HUES6 (cell line): ENCODE measurements at regions not wholly inside any gene's neighbourhood (a gene's known extent, or its start where the extent isn't known, plus 50 kb on each side); places are given as distances from the start of the nearest gene placed in this dataset.

ENCODE experiments used
- H3K27ac ChIP-seq: 2 replicates; pipeline ENCODE4 v1.7.0; 2013; ENCODE audit warnings: low read depth, mild to moderate bottlenecking, low read length, inconsistent platforms
- H3K27me3 ChIP-seq: 2 replicates; pipeline ENCODE4 v1.6.1; 2013; ENCODE audit warnings: low read length; ENCODE audit not compliant: control insufficient read depth, insufficient read depth
- H3K36me3 ChIP-seq: 2 replicates; pipeline ENCODE4 v1.6.1; 2013; ENCODE audit warnings: low read length; ENCODE audit not compliant: control insufficient read depth, insufficient read depth
- H3K4me1 ChIP-seq: 2 replicates; pipeline ENCODE4 v1.6.1; 2013; ENCODE audit warnings: low read length; ENCODE audit not compliant: control insufficient read depth, insufficient read depth
- H3K4me3 ChIP-seq: 2 replicates; pipeline ENCODE4 v1.5.1; 2013; ENCODE audit warnings: low read depth, low read length
- H3K9ac ChIP-seq: one replicate; pipeline ENCODE4 v1.6.1; 2013; ENCODE audit warnings: mild to moderate bottlenecking, low read length
- H3K9me3 ChIP-seq: 2 replicates; pipeline ENCODE4 v1.6.1; 2013; ENCODE audit warnings: low read depth, low read length; ENCODE audit not compliant: control insufficient read depth, insufficient read depth

GRCh38 chr16:85440744-85441143 is 172.4 kb upstream of the GSE1 start:
- no peak overlapping the region for H3K27ac ChIP-seq
- H3K27me3 ChIP-seq = peaks cover 9% of the 10 kb centered on the region; the same call in 1 of the 2 replicates
- H3K36me3 ChIP-seq = no peaks in the 10 kb centered on the region
- no peak overlapping the region for H3K9ac ChIP-seq
- peaks cover 59% of the 10 kb centered on the region for H3K4me1 ChIP-seq
- no peak overlapping the region for H3K4me3 ChIP-seq
- no peaks in the 10 kb centered on the region for H3K9me3 ChIP-seq

- H3K4me1 ChIP-seq = peaks cover 53% of the 10 kb centered on the region
- no peak overlapping the region for H3K4me3 ChIP-seq
- H3K36me3 ChIP-seq = no peaks in the 10 kb centered on the region
- H3K27me3 ChIP-seq = peaks cover 9% of the 10 kb centered on the region; the same call in 1 of the 2 replicates
- H3K9me3 ChIP-seq = no peaks in the 10 kb centered on the region
- H3K27ac ChIP-seq = no peak overlapping the region
- H3K9ac ChIP-seq = no peak overlapping the region
Observed at GRCh38 chr16:85441189-85441889, 171.8 kb upstream of the GSE1 start.

- Histone ChIP-seq H3K4me3 (no peak overlapping the region), H3K27me3 (peaks cover 9% of the 10 kb centered on the region; the same call in 1 of the 2 replicates), H3K36me3 (no peaks in the 10 kb centered on the region), H3K27ac (no peak overlapping the region), H3K9me3 (no peaks in the 10 kb centered on the region), H3K9ac (no peak overlapping the region), H3K4me1 (peaks cover 46% of the 10 kb centered on the region)
Observed at GRCh38 chr16:85441890-85442670, 171.0 kb upstream of the GSE1 start.

GRCh38 chr16:85443116-85443515 is 170.0 kb upstream of the GSE1 start:
- Histone ChIP-seq H3K27me3 (peaks cover 5% of the 10 kb centered on the region; the same call in 1 of the 2 replicates), H3K4me3 (no peak overlapping the region), H3K9ac (no peak overlapping the region), H3K9me3 (no peaks in the 10 kb centered on the region), H3K36me3 (no peaks in the 10 kb centered on the region), H3K4me1 (peaks cover 35% of the 10 kb centered on the region), H3K27ac (no peak overlapping the region)

GRCh38 chr16:85443531-85443930 is 169.6 kb upstream of the GSE1 start:
- Histone ChIP-seq H3K9me3 (no peaks in the 10 kb centered on the region), H3K36me3 (no peaks in the 10 kb centered on the region), H3K27me3 (peaks cover under 1% of the 10 kb centered on the region; the same call in 1 of the 2 replicates), H3K9ac (no peak overlapping the region), H3K27ac (no peak overlapping the region), H3K4me3 (no peak overlapping the region), H3K4me1 (peaks cover 31% of the 10 kb centered on the region)

- H3K27ac ChIP-seq = no peak overlapping the region
- no peak overlapping the region for H3K9ac ChIP-seq
- H3K4me1 ChIP-seq = peaks cover 21% of the 10 kb centered on the region
- no peaks in the 10 kb centered on the region for H3K27me3 ChIP-seq
- no peak overlapping the region for H3K4me3 ChIP-seq
- no peaks in the 10 kb centered on the region for H3K9me3 ChIP-seq
- H3K36me3 ChIP-seq = no peaks in the 10 kb centered on the region
Observed at GRCh38 chr16:85445064-85445778, 167.9 kb upstream of the GSE1 start.

GRCh38 chr16:85445779-85446222 is 167.3 kb upstream of the GSE1 start:
- Histone ChIP-seq H3K9ac (no peak overlapping the region), H3K27ac (no peak overlapping the region), H3K36me3 (no peaks in the 10 kb centered on the region), H3K4me1 (peaks cover 20% of the 10 kb centered on the region), H3K27me3 (no peaks in the 10 kb centered on the region), H3K9me3 (no peaks in the 10 kb centered on the region), H3K4me3 (no peak overlapping the region)

- no peak overlapping the region for H3K27ac ChIP-seq
- H3K36me3 ChIP-seq = no peaks in the 10 kb centered on the region
- no peaks in the 10 kb centered on the region for H3K27me3 ChIP-seq
- no peaks in the 10 kb centered on the region for H3K9me3 ChIP-seq
- no peak overlapping the region for H3K9ac ChIP-seq
- H3K4me1 ChIP-seq = peaks cover 20% of the 10 kb centered on the region
- H3K4me3 ChIP-seq = no peak overlapping the region
Observed at GRCh38 chr16:85446951-85447692, 166.0 kb upstream of the GSE1 start.

- H3K4me3 ChIP-seq = no peak overlapping the region
- no peaks in the 10 kb centered on the region for H3K27me3 ChIP-seq
Observed at GRCh38 chr16:85447693-85448313, 165.3 kb upstream of the GSE1 start.

GRCh38 chr16:85448557-85449190 is 164.4 kb upstream of the GSE1 start:
- Histone ChIP-seq H3K4me3 (no peak overlapping the region), H3K36me3 (no peaks in the 10 kb centered on the region), H3K27me3 (no peaks in the 10 kb centered on the region), H3K9ac (no peak overlapping the region), H3K9me3 (no peaks in the 10 kb centered on the region), H3K4me1 (peaks cover 20% of the 10 kb centered on the region), H3K27ac (no peak overlapping the region)

More at GRCh38 chr16:85447693-85448313, 165.3 kb upstream of the GSE1 start:
- no peak overlapping the region for H3K27ac ChIP-seq
- H3K4me1 ChIP-seq = peaks cover 20% of the 10 kb centered on the region
- no peak overlapping the region for H3K9ac ChIP-seq
- no peaks in the 10 kb centered on the region for H3K9me3 ChIP-seq
- H3K36me3 ChIP-seq = no peaks in the 10 kb centered on the region
